Upper lobe of left lung (tissue), 6 donors: ENCODE measurements at regions not wholly inside any gene's neighbourhood (a gene's known extent, or its start where the extent isn't known, plus 50 kb on each side); places are given as distances from the start of the nearest gene placed in this dataset.
A peak's percentile ranks its signal among the peaks of the same experiment; 100 is the strongest.

ENCODE experiments used
- ATAC-seq, 2 donors: fragments of 200-7000 bp; cut with Tn5 transposase; one replicate each; pipeline ENCODE4 v1.9.1; 2022; ENCODE audit warnings: mild to moderate bottlenecking in 2 of 2, moderate library complexity in 2 of 2; ENCODE audit not compliant: low FRiP score in 2 of 2
- DNase-seq, 2 donors: peaks; one replicate each; pipeline ENCODE4 v3.0.0-alpha.2; 2019 to 2020
- H3K27ac ChIP-seq, 4 donors: fragments of 200-600 bp; sonication (generic); one replicate each; pipeline ENCODE4 v1.5.1; 2016 to 2019
- H3K27me3 ChIP-seq, 4 donors: fragments of 200-600 bp; sonication (generic); one replicate each; pipeline ENCODE4 v1.5.1; 2017 to 2019
- H3K36me3 ChIP-seq, 4 donors: fragments of 200-600 bp; sonication (generic); one replicate each; pipeline ENCODE4 v1.5.1; 2016 to 2019
- H3K4me1 ChIP-seq, 4 donors: fragments of 200-600 bp; sonication (generic); one replicate each; pipeline ENCODE4 v1.5.1; 2018 to 2019
- H3K4me3 ChIP-seq, 4 donors: fragments of 200-600 bp; sonication (generic); one replicate each; pipeline ENCODE4 v1.5.1; 2017 to 2019; ENCODE audit warnings: mild to moderate bottlenecking in 2 of 4, moderate library complexity in 1 of 4
- H3K9me3 ChIP-seq, 4 donors: fragments of 200-600 bp; sonication (generic); one replicate each; pipeline ENCODE4 v1.5.1; 2018 to 2019
- EP300 ChIP-seq, 4 donors: sonication (generic); formaldehyde crosslinking; IDR thresholded peaks; one replicate each; pipeline ENCODE4 v1.5.1; 2017; ENCODE audit warnings: antibody characterized with exemption in 4 of 4, control low read depth in 2 of 4
- POLR2A ChIP-seq, 4 donors: fragments of 450-650 bp; IDR thresholded peaks; one replicate each; pipeline ENCODE4 v1.5.1; 2016 to 2017; ENCODE audit warnings: antibody characterized with exemption in 4 of 4, mild to moderate bottlenecking in 2 of 4
- POLR2AphosphoS5 ChIP-seq, 2 donors: sonication (generic); formaldehyde crosslinking; IDR thresholded peaks; one replicate each; pipeline ENCODE4 v1.5.1; 2017; ENCODE audit warnings: antibody characterized with exemption in 2 of 2
- WGBS, 2 donors: methylation state at CpG; one replicate each; pipeline ENCODE4 v1.1.5; 2017 to 2018; 5-methylcytosine and 5-hydroxymethylcytosine counted together
- TF ChIP-seq, protein P1 (sequence below), 6 experiments: fragments of 450-650 bp in 4 of 6; fragments of 200-600 bp in 2 of 6; sonication (generic) in 2 of 6; IDR thresholded peaks; one replicate each; pipeline ENCODE4 v1.5.1; 2016 to 2019; ENCODE audit warnings: antibody characterized with exemption in 6 of 6
- donor health status: DM: no; HTN: no; CAD: no; lungs with moderate emphysema.
- donor health status: DM: no; HTN: yes; CAD: no; lungs with severe emphysema.

DNA sequence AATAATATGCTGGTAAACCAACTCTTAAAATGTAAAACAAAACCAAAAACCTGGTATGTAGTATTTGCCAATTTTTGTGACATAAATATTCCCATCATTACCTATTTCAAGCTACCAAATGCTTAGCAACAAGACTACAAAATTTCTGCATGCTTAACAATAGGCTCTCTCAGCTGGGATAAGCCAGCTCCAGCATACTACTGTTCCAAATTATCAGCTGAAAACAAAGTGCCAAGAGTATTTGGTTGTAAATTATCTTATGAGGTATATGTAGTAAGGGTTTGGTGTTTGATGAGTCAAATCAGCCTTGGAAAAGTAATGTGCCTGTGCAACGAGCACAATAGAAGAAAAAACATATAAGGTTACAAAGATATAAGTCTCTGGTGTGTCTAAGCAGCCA lies 263.2 kb downstream of the HGF start:
- Histone ChIP-seq H3K4me1 (no peaks in the 10 kb centered on the region), H3K4me3 (no peak overlapping the region), H3K27me3 (no peaks in the 10 kb centered on the region), H3K27ac (no peak overlapping the region), H3K9me3 (no peaks in the 10 kb centered on the region), H3K36me3 (no peaks in the 10 kb centered on the region)
- TF ChIP-seq, protein P1, sequence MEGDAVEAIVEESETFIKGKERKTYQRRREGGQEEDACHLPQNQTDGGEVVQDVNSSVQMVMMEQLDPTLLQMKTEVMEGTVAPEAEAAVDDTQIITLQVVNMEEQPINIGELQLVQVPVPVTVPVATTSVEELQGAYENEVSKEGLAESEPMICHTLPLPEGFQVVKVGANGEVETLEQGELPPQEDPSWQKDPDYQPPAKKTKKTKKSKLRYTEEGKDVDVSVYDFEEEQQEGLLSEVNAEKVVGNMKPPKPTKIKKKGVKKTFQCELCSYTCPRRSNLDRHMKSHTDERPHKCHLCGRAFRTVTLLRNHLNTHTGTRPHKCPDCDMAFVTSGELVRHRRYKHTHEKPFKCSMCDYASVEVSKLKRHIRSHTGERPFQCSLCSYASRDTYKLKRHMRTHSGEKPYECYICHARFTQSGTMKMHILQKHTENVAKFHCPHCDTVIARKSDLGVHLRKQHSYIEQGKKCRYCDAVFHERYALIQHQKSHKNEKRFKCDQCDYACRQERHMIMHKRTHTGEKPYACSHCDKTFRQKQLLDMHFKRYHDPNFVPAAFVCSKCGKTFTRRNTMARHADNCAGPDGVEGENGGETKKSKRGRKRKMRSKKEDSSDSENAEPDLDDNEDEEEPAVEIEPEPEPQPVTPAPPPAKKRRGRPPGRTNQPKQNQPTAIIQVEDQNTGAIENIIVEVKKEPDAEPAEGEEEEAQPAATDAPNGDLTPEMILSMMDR (IDR thresholded peaks at IDR 0.05) = no peak
- TF ChIP-seq EP300 (IDR thresholded peaks at IDR 0.05) (no peak), POLR2A (IDR thresholded peaks at IDR 0.05) (no peak), POLR2AphosphoS5 (IDR thresholded peaks at IDR 0.05) (no peak)
- no peak for DNase-seq
- WGBS, 2 donors = 59 to 66% methylated on average over 1 of the region's 1 CpG
- peak in 1 of 2 donors; percentile 49 for ATAC-seq

DNA sequence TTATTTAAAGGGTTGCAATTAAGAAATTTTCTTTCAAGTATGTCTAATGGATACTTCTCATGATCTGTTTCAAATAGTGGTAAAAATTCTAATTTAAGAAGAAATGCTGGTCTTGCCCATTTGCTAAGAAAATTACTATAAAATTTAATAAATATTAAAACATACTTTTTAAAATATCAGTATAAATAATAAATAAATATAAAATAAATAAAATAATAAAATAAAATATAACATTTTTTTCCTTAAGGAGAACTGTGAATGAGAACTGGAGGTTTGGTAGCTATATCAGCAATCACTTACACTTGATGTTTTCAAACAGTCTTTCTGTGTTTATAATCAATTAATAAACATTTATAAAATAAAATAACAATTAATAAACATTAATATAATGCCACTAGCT lies 266.1 kb downstream of the HGF start:
- ATAC-seq (no peak), DNase-seq (no peak)
- TF ChIP-seq EP300 (IDR thresholded peaks at IDR 0.05) = no peak
- H3K36me3 ChIP-seq = no peaks in the 10 kb centered on the region
- no peaks in the 10 kb centered on the region for H3K9me3 ChIP-seq
- H3K27me3 ChIP-seq = no peaks in the 10 kb centered on the region
- peaks cover 0 to 11% (median 4%) of the 10 kb centered on the region in 4 donors for H3K4me1 ChIP-seq
- no peak overlapping the region for H3K4me3 ChIP-seq
- H3K27ac ChIP-seq = no peak overlapping the region

DNA sequence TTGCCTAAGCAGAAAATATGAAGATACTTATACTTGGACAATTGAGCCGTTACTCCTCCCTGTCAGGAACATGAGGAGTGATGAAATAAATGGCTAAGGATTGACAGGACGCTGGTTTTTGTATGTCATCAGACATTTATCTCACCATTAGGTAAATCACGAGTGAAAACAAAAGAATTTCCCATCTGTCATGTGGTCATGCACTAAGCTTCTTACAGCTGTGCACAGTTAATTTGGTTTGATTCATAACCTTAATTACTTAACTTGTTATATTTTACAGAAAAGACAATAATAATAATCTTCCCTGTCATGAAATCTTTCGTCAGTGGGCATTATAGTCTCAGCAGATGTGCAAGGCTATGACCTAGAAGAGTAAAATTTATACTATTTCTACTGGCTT lies 266.5 kb downstream of the HGF start:
- H3K4me1 ChIP-seq = peaks cover 0 to 11% (median 4%) of the 10 kb centered on the region in 4 donors
- no peak for DNase-seq
- no peak for TF ChIP-seq POLR2AphosphoS5 (IDR thresholded peaks at IDR 0.05)
- TF ChIP-seq POLR2A (IDR thresholded peaks at IDR 0.05) = no peak
- TF ChIP-seq, protein P1 (IDR thresholded peaks at IDR 0.05) = no peak
- no peak for TF ChIP-seq EP300 (IDR thresholded peaks at IDR 0.05)
- no peak overlapping the region for H3K4me3 ChIP-seq
- no peak overlapping the region for H3K27ac ChIP-seq
- no peak for ATAC-seq
- no peaks in the 10 kb centered on the region for H3K9me3 ChIP-seq
- 66 to 76% methylated on average over 4 of the region's 4 CpGs for WGBS, 2 donors
- H3K36me3 ChIP-seq = no peaks in the 10 kb centered on the region
- H3K27me3 ChIP-seq = no peaks in the 10 kb centered on the region

DNA sequence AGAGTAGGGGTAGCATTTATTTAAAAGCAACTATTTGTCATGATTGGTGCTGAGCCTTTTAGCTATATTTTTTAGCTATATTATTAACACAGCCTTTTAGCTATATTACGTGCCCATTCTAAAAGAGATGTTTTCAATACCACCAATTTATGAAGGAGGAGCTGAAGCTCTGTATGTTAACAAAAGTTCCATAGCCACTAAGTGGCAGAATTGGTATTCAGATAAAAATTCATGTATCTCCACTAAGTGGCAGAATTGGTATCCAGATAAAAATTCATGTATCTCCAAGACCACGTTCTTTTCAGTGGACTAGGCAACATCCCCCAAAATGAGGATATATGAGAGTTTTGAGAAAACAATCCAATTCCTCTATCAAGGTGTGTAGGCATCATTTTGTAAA lies 268.6 kb downstream of the HGF start:
- peaks cover 0 to 11% (median 4%) of the 10 kb centered on the region in 4 donors for H3K4me1 ChIP-seq
- no peak overlapping the region for H3K27ac ChIP-seq
- TF ChIP-seq, protein P1 (IDR thresholded peaks at IDR 0.05) = peak in 1 of 6 experiments; percentile 16
- no peak for TF ChIP-seq EP300 (IDR thresholded peaks at IDR 0.05)
- H3K36me3 ChIP-seq = no peaks in the 10 kb centered on the region
- 47 to 49% methylated on average over 2 of the region's 2 CpGs for WGBS, 2 donors
- no peak overlapping the region for H3K4me3 ChIP-seq
- H3K9me3 ChIP-seq = no peaks in the 10 kb centered on the region
- DNase-seq (no peak), ATAC-seq (no peak)
- H3K27me3 ChIP-seq = no peaks in the 10 kb centered on the region

DNA sequence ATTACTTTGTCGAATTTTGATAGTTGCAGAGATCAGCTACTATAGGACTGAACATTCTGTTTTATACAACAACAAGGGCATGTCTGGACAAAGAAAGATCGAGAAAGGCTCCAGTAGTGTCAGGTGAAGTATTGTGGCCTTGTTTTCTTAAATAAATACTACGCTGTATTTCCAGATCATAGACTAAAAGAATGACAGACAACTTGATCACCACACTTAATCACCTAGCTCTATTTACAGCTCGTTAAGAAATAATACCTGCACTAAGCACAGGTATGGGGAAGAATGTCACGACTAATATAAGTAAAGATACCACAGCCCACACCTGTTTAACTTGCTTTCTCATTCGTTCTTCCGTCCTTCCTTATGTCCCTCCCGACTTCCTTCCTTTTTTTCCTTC lies 269.2 kb downstream of the HGF start:
- TF ChIP-seq POLR2A (IDR thresholded peaks at IDR 0.05) = no peak
- TF ChIP-seq, protein P1 (IDR thresholded peaks at IDR 0.05) = no peak
- no peak for TF ChIP-seq EP300 (IDR thresholded peaks at IDR 0.05)
- no peak for TF ChIP-seq POLR2AphosphoS5 (IDR thresholded peaks at IDR 0.05)
- Histone ChIP-seq H3K27me3 (no peaks in the 10 kb centered on the region), H3K4me3 (no peak overlapping the region), H3K4me1 (peaks cover 0 to 11% (median 4%) of the 10 kb centered on the region in 4 donors), H3K9me3 (no peaks in the 10 kb centered on the region), H3K36me3 (no peaks in the 10 kb centered on the region), H3K27ac (no peak overlapping the region)
- no peak for DNase-seq
- no peak for ATAC-seq
- 66 to 68% methylated on average over 8 of the region's 8 CpGs for WGBS, 2 donors
